ENCODE measurements at regions not wholly inside any gene's neighbourhood (a gene's known extent, or its start where the extent isn't known, plus 50 kb on each side); places are given as distances from the start of the nearest gene placed in this dataset.

DNA sequence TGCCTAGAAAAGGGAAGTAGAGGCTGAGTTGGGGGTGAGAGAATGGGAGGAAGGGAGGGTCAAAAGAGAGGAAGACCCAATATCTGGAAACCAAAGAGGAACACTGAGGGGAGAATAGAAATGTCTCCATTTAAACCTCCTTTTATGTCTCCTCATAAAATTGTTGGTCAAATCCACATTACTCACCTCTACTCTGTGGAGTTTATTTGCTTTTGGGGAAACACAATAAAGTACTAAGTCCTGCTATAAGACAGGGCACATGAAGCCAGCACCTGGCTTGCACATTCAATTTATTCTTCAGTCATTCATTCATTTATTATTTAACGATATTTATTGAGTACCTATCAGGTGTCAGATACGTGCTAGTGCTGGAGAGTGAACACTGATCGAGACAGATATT, 60.3 kb upstream of the NFE2L2 start:
- Mint-ChIP-seq H3K27ac (ENCODE audit: unreplicated experiment) (no peak overlapping the region), H3K27me3 (ENCODE audit: unreplicated experiment) (no peaks in the 10 kb centered on the region), H3K36me3 (ENCODE audit: insufficient read depth, unreplicated experiment) (no peaks in the 10 kb centered on the region), H3K9me3 (ENCODE audit: low read depth, unreplicated experiment) (peaks cover 2% of the 10 kb centered on the region), H3K4me1 (ENCODE audit: low read depth, unreplicated experiment) (peaks cover 16% of the 10 kb centered on the region), H3K4me3 (ENCODE audit: low read depth, unreplicated experiment) (no peak overlapping the region)
- no peak for TF ChIP-seq CTCF (IDR thresholded peaks at IDR 0.05; ENCODE audit: unreplicated experiment)
- DNase-seq, result no peak
- CTCF ChIA-PET, result interaction anchor here (1.3 kb wide), 1 partner anchor 163 kb away, joined by 3 read pairs; no protein-coding TSS in a partner anchor
- intact Hi-C loops (cut with micrococcal nuclease; ENCODE audit: unreplicated experiment), result loop anchor here (2.0 kb wide), 1 partner anchor 58 kb away; no protein-coding TSS in a partner anchor
- no TSS peak for BruUV-seq (replicated peaks)

GRCh38 chr2:177325554-177325953, 61.0 kb upstream of the NFE2L2 start:
- H3K4me3 Mint-ChIP-seq (ENCODE audit: low read depth, unreplicated experiment), result no peak overlapping the region
- BruUV-seq (replicated peaks), result no TSS peak
- peaks cover 16% of the 10 kb centered on the region for H3K4me1 Mint-ChIP-seq (ENCODE audit: low read depth, unreplicated experiment)
- H3K27me3 Mint-ChIP-seq (ENCODE audit: unreplicated experiment), result no peaks in the 10 kb centered on the region
- CTCF ChIA-PET, result interaction anchor here (0.6 to 1.3 kb wide), 3 partner anchors 26 to 177 kb away, joined by 3 to 13 read pairs (median 4); no protein-coding TSS in a partner anchor
- peaks cover 2% of the 10 kb centered on the region for H3K9me3 Mint-ChIP-seq (ENCODE audit: low read depth, unreplicated experiment)
- intact Hi-C loops (cut with micrococcal nuclease; ENCODE audit: unreplicated experiment), result loop anchor here (2.0 kb wide), 1 partner anchor 59 kb away; no protein-coding TSS in a partner anchor
- no peak overlapping the region for H3K27ac Mint-ChIP-seq (ENCODE audit: unreplicated experiment)
- no peak for TF ChIP-seq CTCF (IDR thresholded peaks at IDR 0.05; ENCODE audit: unreplicated experiment)
- H3K36me3 Mint-ChIP-seq (ENCODE audit: insufficient read depth, unreplicated experiment), result no peaks in the 10 kb centered on the region
- peak; percentile 20 for DNase-seq

DNA sequence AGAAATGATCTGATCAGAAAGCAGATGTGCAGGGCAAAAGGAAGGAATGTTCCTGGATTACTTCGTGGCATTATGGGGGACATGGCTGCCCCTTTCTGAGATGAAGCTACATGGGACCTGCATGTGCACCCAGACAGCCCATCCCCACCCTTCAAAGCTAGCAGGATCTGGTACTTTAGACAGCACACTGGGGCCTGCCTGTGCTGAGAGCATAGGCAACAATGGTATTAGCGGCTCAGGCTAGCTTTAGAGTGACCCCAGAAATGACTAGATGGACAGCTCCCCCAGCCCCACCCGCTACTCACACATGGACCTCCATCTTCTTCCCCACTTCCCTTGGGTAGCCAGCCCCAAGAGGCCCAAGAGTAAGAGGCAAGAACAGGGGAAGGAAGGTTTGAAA, 61.5 kb upstream of the NFE2L2 start:
- H3K27ac Mint-ChIP-seq (ENCODE audit: unreplicated experiment), result no peak overlapping the region
- peaks cover 2% of the 10 kb centered on the region for H3K9me3 Mint-ChIP-seq (ENCODE audit: low read depth, unreplicated experiment)
- BruUV-seq (replicated peaks), result no TSS peak
- no peak for TF ChIP-seq CTCF (IDR thresholded peaks at IDR 0.05; ENCODE audit: unreplicated experiment)
- H3K4me1 Mint-ChIP-seq (ENCODE audit: low read depth, unreplicated experiment), result peaks cover 16% of the 10 kb centered on the region
- DNase-seq, result no peak
- intact Hi-C loops (cut with micrococcal nuclease; ENCODE audit: unreplicated experiment), result no loop called here
- no peak overlapping the region for H3K4me3 Mint-ChIP-seq (ENCODE audit: low read depth, unreplicated experiment)
- H3K36me3 Mint-ChIP-seq (ENCODE audit: insufficient read depth, unreplicated experiment), result no peaks in the 10 kb centered on the region
- CTCF ChIA-PET, result interaction anchor here (0.6 to 1.3 kb wide), 3 partner anchors 25 to 177 kb away, joined by 3 to 13 read pairs (median 4); no protein-coding TSS in a partner anchor
- H3K27me3 Mint-ChIP-seq (ENCODE audit: unreplicated experiment), result no peaks in the 10 kb centered on the region

GRCh38 chr2:177326591-177326990, 62.1 kb upstream of the NFE2L2 start:
- no TSS peak for BruUV-seq (replicated peaks)
- no peak for DNase-seq
- CTCF ChIA-PET, result no interaction called here

More at GRCh38 chr2:177326591-177326990, 62.1 kb upstream of the NFE2L2 start:
- Mint-ChIP-seq H3K27me3 (ENCODE audit: unreplicated experiment) (no peaks in the 10 kb centered on the region), H3K27ac (ENCODE audit: unreplicated experiment) (no peak overlapping the region), H3K36me3 (ENCODE audit: insufficient read depth, unreplicated experiment) (no peaks in the 10 kb centered on the region), H3K9me3 (ENCODE audit: low read depth, unreplicated experiment) (peaks cover 2% of the 10 kb centered on the region), H3K4me1 (ENCODE audit: low read depth, unreplicated experiment) (peaks cover 19% of the 10 kb centered on the region), H3K4me3 (ENCODE audit: low read depth, unreplicated experiment) (no peak overlapping the region)
- intact Hi-C loops (cut with micrococcal nuclease; ENCODE audit: unreplicated experiment), result no loop called here
- no peak for TF ChIP-seq CTCF (IDR thresholded peaks at IDR 0.05; ENCODE audit: unreplicated experiment)
